CD4-positive, CD25-positive, alpha-beta regulatory T cell (primary cell): ENCODE measurements at regions not wholly inside any gene's neighbourhood (a gene's known extent, or its start where the extent isn't known, plus 50 kb on each side); places are given as distances from the start of the nearest gene placed in this dataset.

Experiments used
- ATAC-seq, 2 donors: fragments of 150-1000 bp; cut with Tn5 transposase; one replicate each; pipeline ENCODE4 v1.10.0; 2021; ENCODE audit warnings: low read depth in 2 of 2, moderate number of reproducible peaks in 2 of 2, moderate library complexity in 1 of 2
- DNase-seq, 3 donors: peaks; one replicate each; pipeline versions ENCODE4 v3.0.0 to v3.0.0-alpha.2; 2012 to 2022; ENCODE audit warnings: mixed read lengths in 1 of 3
- H3K27ac ChIP-seq: one replicate; pipeline ENCODE4 v1.7.0; 2013; ENCODE audit warnings: mild to moderate bottlenecking, low read length; ENCODE audit not compliant: insufficient read depth, poor library complexity, severe bottlenecking
- H3K27me3 ChIP-seq: one replicate; pipeline ENCODE4 v1.7.0; 2013; ENCODE audit warnings: low read length; ENCODE audit not compliant: control insufficient read depth, insufficient read depth
- H3K36me3 ChIP-seq: one replicate; pipeline ENCODE4 v1.7.0; 2013; ENCODE audit warnings: mild to moderate bottlenecking, low read length, moderate library complexity; ENCODE audit not compliant: control insufficient read depth, insufficient read depth
- H3K4me1 ChIP-seq: 2 replicates; pipeline ENCODE4 v1.7.0; 2013; ENCODE audit warnings: mild to moderate bottlenecking, low read length; ENCODE audit not compliant: insufficient read depth, control insufficient read depth, poor library complexity, severe bottlenecking
- H3K4me3 ChIP-seq: one replicate; pipeline ENCODE4 v1.7.0; 2013; ENCODE audit warnings: low read depth, mild to moderate bottlenecking, low read length, moderate library complexity
- H3K9me3 ChIP-seq, 2 experiments: 1 replicate in 1 of 2; 2 replicates in 1 of 2; pipeline ENCODE4 v1.7.0; 2013; ENCODE audit warnings: low read length in 2 of 2, mild to moderate bottlenecking in 1 of 2, moderate library complexity in 1 of 2; ENCODE audit not compliant: control insufficient read depth in 2 of 2
- H3K27ac Mint-ChIP-seq, 3 donors: one replicate each; pipeline ENCODE4 v1.8.0; 2020 to 2022; ENCODE audit warnings: mild to moderate bottlenecking in 3 of 3, mixed read lengths in 3 of 3, moderate library complexity in 2 of 3
- H3K27me3 Mint-ChIP-seq: one replicate; pipeline ENCODE4 v1.8.0; 2022; ENCODE audit warnings: mild to moderate bottlenecking, mixed read lengths
- H3K36me3 Mint-ChIP-seq: one replicate; pipeline ENCODE4 v1.8.0; 2020; ENCODE audit warnings: mixed read lengths
- H3K4me1 Mint-ChIP-seq, 4 donors: one replicate each; pipeline ENCODE4 v1.8.0; 2020 to 2022; ENCODE audit warnings: mixed read lengths in 4 of 4, mild to moderate bottlenecking in 1 of 4
- H3K4me3 Mint-ChIP-seq, 4 donors: one replicate each; pipeline ENCODE4 v1.8.0; 2020 to 2022; ENCODE audit warnings: mild to moderate bottlenecking in 4 of 4, mixed read lengths in 4 of 4, moderate library complexity in 3 of 4
- H3K9me3 Mint-ChIP-seq, 7 donors: one replicate each; pipeline ENCODE4 v1.8.0; 2020 to 2022; ENCODE audit warnings: mixed read lengths in 7 of 7, mild to moderate bottlenecking in 3 of 7, moderate library complexity in 2 of 7

GRCh38 chr20:11338496-11339306 is 579.0 kb upstream of the BTBD3 start:
- H3K9me3 Mint-ChIP-seq, result peaks cover 0 to 14% (median 6%) of the 10 kb centered on the region in 7 donors
- H3K27me3 Mint-ChIP-seq, result no peaks in the 10 kb centered on the region
- H3K4me1 Mint-ChIP-seq, result no peaks in the 10 kb centered on the region
- Histone ChIP-seq H3K9me3 (no peaks in the 10 kb centered on the region), H3K27ac (no peak overlapping the region), H3K4me3 (no peak overlapping the region), H3K36me3 (no peaks in the 10 kb centered on the region), H3K27me3 (no peaks in the 10 kb centered on the region), H3K4me1 (no peaks in the 10 kb centered on the region)
- no peak overlapping the region for H3K4me3 Mint-ChIP-seq
- DNase-seq (no peak), ATAC-seq (no peak)
- no peaks in the 10 kb centered on the region for H3K36me3 Mint-ChIP-seq
- H3K27ac Mint-ChIP-seq, result no peak overlapping the region

DNA sequence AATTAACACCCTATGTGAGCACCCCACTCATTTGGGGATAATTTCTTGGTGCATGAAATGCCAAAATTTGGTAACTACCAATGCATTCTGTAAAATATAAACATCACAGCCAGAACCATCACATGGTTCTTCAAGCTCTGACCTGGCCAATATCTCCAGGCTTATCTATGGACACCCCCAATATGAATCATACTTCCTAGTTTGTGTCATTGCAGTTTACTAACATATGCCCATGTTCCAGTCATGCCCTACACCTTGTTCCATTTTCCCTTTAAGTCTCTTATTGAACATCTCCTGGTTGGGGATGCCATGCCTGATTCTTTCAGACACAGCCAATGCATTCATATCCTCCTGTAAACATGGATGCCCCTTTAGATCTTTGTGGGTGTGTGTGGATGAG is 572.8 kb upstream of the BTBD3 start:
- Histone ChIP-seq H3K4me1 (no peaks in the 10 kb centered on the region), H3K27ac (no peak overlapping the region), H3K9me3 (no peaks in the 10 kb centered on the region), H3K27me3 (no peaks in the 10 kb centered on the region), H3K4me3 (no peak overlapping the region), H3K36me3 (no peaks in the 10 kb centered on the region)
- H3K36me3 Mint-ChIP-seq, result no peaks in the 10 kb centered on the region
- peaks cover 0 to 20% (median 9%) of the 10 kb centered on the region in 7 donors for H3K9me3 Mint-ChIP-seq
- H3K27ac Mint-ChIP-seq, result no peak overlapping the region
- no peaks in the 10 kb centered on the region for H3K27me3 Mint-ChIP-seq
- ATAC-seq (no peak), DNase-seq (no peak)
- no peaks in the 10 kb centered on the region for H3K4me1 Mint-ChIP-seq
- no peak overlapping the region for H3K4me3 Mint-ChIP-seq

DNA sequence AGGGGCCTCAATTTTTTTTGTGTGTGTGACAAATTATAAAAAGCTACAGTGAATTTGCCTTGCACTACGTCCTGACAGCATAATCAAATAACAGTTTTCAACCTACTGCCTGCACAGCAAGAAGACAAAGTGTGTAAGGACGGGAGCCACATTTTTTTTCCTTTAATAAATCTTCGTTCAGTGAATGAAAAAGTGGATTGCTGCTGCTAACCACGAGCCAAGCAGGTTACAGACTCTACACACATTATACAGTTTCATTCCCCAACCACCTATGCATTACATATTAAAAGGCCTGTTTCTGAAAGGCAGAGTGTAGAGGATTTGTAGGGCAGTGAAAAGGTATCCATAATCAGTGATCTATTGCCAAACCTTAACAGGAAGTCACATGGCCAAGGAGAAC is 570.0 kb upstream of the BTBD3 start:
- H3K9me3 Mint-ChIP-seq, result peaks cover 0 to 14% (median 6%) of the 10 kb centered on the region in 7 donors
- no peaks in the 10 kb centered on the region for H3K36me3 Mint-ChIP-seq
- DNase-seq (no peak), ATAC-seq (no peak)
- Histone ChIP-seq H3K36me3 (no peaks in the 10 kb centered on the region), H3K4me1 (no peaks in the 10 kb centered on the region), H3K4me3 (no peak overlapping the region), H3K9me3 (no peaks in the 10 kb centered on the region), H3K27me3 (no peaks in the 10 kb centered on the region), H3K27ac (no peak overlapping the region)
- H3K4me3 Mint-ChIP-seq, result no peak overlapping the region
- no peaks in the 10 kb centered on the region for H3K4me1 Mint-ChIP-seq
- H3K27ac Mint-ChIP-seq, result no peak overlapping the region
- no peaks in the 10 kb centered on the region for H3K27me3 Mint-ChIP-seq

DNA sequence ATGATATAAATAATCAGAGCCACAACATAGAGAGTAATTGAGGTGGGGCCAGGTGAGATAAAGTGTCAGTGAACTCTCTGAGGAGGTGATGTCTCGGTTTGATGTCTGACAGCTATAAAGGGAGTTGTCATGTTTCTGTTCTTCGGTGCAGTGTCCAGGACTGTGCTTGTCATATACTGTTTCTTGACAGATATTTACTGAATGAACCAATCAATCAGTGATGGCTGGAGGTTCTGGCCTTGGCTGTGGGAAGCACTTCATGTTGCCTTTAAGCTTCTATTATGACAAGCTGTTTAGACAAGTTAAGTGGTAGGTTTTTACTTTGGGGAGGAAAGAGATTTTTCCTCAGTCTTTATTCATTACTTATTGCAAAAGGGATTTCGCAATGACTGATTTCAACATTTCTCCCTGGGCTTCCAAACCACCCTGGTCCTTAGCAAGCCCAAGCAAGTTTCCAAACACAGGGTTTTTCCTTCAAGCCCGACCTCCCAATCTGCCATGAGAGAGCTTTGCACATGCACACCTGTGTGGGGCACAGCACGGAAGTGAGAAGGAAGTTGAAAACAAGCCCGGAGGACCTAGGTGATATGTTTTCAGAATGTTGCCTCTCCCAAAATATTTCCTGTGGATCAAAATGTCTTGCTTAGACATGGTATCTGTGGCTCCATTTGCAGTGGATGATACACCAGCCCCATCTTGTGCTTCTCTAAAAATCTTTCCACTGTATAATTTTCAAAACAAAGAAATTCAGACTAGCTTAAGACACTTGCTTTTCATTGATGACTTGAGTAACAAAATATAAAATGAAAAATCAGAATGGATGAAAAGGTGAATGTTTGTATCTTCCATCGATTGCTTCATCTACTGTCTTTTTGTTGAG is 567.3 kb upstream of the BTBD3 start:
- H3K4me1 ChIP-seq, result no peaks in the 10 kb centered on the region
- no peak overlapping the region for H3K27ac ChIP-seq
- DNase-seq, result no peak
- Mint-ChIP-seq H3K27me3 (no peaks in the 10 kb centered on the region), H3K36me3 (no peaks in the 10 kb centered on the region), H3K4me1 (no peaks in the 10 kb centered on the region), H3K27ac (no peak overlapping the region), H3K9me3 (peaks cover 0 to 15% (median 9%) of the 10 kb centered on the region in 7 donors), H3K4me3 (no peak overlapping the region)
- H3K9me3 ChIP-seq, result no peaks in the 10 kb centered on the region
- no peak for ATAC-seq
- no peaks in the 10 kb centered on the region for H3K27me3 ChIP-seq
- no peaks in the 10 kb centered on the region for H3K36me3 ChIP-seq
- no peak overlapping the region for H3K4me3 ChIP-seq

- Histone ChIP-seq H3K27me3 (no peaks in the 10 kb centered on the region), H3K27ac (no peak overlapping the region), H3K36me3 (no peaks in the 10 kb centered on the region), H3K4me3 (no peak overlapping the region), H3K9me3 (peaks cover 0 to 1% of the 10 kb centered on the region in 2 experiments), H3K4me1 (no peaks in the 10 kb centered on the region)
- Mint-ChIP-seq H3K9me3 (peaks cover 0 to 15% (median 11%) of the 10 kb centered on the region in 7 donors), H3K27ac (no peak overlapping the region), H3K36me3 (no peaks in the 10 kb centered on the region), H3K4me1 (no peaks in the 10 kb centered on the region), H3K27me3 (no peaks in the 10 kb centered on the region), H3K4me3 (no peak overlapping the region)
- no peak for ATAC-seq
- no peak for DNase-seq
Measured at GRCh38 chr20:11352041-11352440, 565.7 kb upstream of the BTBD3 start.

DNA sequence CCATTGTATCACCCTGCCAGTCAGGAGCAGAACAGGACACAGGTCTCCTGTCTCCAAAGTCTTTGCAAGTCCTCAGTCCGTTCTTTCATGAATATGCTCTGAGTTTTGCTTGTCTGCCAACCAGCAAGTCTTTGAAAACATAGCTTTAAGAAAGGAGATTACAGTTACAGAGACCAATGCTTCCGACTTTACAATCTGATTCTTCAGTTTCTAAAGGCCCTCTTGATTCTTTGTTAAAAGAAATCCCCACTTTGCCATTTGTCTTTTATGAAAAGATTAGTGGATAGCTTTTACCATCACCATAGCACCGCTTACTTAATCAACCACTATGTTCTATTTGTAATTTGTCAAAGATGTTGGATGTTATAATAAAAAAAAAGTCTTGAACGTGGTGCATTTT is 562.8 kb upstream of the BTBD3 start:
- ATAC-seq (no peak), DNase-seq (no peak)
- Mint-ChIP-seq H3K36me3 (no peaks in the 10 kb centered on the region), H3K4me3 (no peak overlapping the region), H3K4me1 (no peaks in the 10 kb centered on the region), H3K27ac (no peak overlapping the region), H3K27me3 (no peaks in the 10 kb centered on the region), H3K9me3 (peaks cover 0 to 24% (median 7%) of the 10 kb centered on the region in 7 donors)
- H3K27ac ChIP-seq, result no peak overlapping the region
- H3K4me3 ChIP-seq, result no peak overlapping the region
- no peaks in the 10 kb centered on the region for H3K4me1 ChIP-seq
- H3K9me3 ChIP-seq, result peaks cover 0 to 1% of the 10 kb centered on the region in 2 experiments
- H3K36me3 ChIP-seq, result no peaks in the 10 kb centered on the region
- H3K27me3 ChIP-seq, result no peaks in the 10 kb centered on the region

DNA sequence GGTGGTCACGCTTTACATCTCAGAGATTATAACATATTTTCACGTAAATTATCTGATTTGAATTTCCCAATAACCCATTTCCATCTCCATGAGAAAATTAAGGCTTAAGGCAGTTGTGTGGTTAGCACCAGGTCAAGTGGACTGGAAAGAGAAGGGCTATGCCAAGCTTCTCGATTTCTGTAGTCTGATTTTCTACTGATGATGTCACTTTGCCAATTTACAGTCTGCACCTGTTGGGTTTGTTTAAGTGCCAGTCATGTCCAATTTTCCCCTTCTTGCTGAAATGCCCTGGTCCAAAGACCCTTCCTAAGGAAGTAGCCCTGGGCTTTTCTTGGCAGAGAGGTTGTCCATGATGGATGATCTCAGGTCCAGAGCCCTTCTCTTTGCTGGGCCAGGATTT is 562.3 kb upstream of the BTBD3 start:
- H3K4me3 Mint-ChIP-seq, result no peak overlapping the region
- ATAC-seq, result no peak
- no peaks in the 10 kb centered on the region for H3K4me1 ChIP-seq
- H3K27ac ChIP-seq, result no peak overlapping the region
- no peaks in the 10 kb centered on the region for H3K36me3 ChIP-seq
- H3K36me3 Mint-ChIP-seq, result no peaks in the 10 kb centered on the region
- H3K27me3 Mint-ChIP-seq, result no peaks in the 10 kb centered on the region
- H3K9me3 ChIP-seq, result peaks cover 0 to 1% of the 10 kb centered on the region in 2 experiments
- H3K4me3 ChIP-seq, result no peak overlapping the region
- no peak overlapping the region for H3K27ac Mint-ChIP-seq
- peaks cover 0 to 25% (median 5%) of the 10 kb centered on the region in 7 donors for H3K9me3 Mint-ChIP-seq
- H3K4me1 Mint-ChIP-seq, result no peaks in the 10 kb centered on the region
- DNase-seq, result no peak
- no peaks in the 10 kb centered on the region for H3K27me3 ChIP-seq
